K562 (cell line): ENCODE measurements at regions not wholly inside any gene's neighbourhood (a gene's known extent, or its start where the extent isn't known, plus 50 kb on each side); places are given as distances from the start of the nearest gene placed in this dataset.

Source experiments
- ATAC-seq: fragments of 200-7000 bp; cut with Tn5 transposase; 3 replicates; pipeline ENCODE4 v1.9.1; 2020; ENCODE audit warnings: moderate library complexity
- BruUV-seq: library from RNA; stranded (reverse); fragments of 400-500 nt; replicated peaks from 2 replicates; lab custom pipeline; 2021; lab: Mats Ljungman, UMichigan
- CTCF ChIA-PET: fragments of 300-600 bp; formaldehyde crosslinking; extraction: SDS; loops from one replicate; lab custom pipeline; 2021; ENCODE audit warnings: low intra/inter-chr PET ratio; lab: Yijun Ruan, JAX
- POLR2A ChIA-PET: fragments of 300-600, 350-650 bp; sonication (Branson Sonifier 250); formaldehyde crosslinking; extraction: SDS; loops from one replicate; lab custom pipeline; 2021; ENCODE audit warnings: antibody characterized with exemption, inconsistent platforms; lab: Yijun Ruan, JAX
- DNase-seq, 4 experiments: peaks; one replicate each; pipeline versions ENCODE4 v3.0.0 to v3.0.0-alpha.2; 2011 to 2018; ENCODE audit warnings: low spot score in 3 of 4, mixed read lengths in 3 of 4; ENCODE audit errors: extremely low read depth in 1 of 4
- FAIRE-seq: peaks from 2 replicates; lab custom pipeline; 2011; peaks lifted over from hg19 to GRCh38; lab: Jason Lieb, UNC
- H2AFZ ChIP-seq: 2 replicates; pipeline ENCODE4 v1.6.0; 2011; ENCODE audit warnings: low read depth, low read length, control low read depth, inconsistent platforms
- H3K27ac ChIP-seq: fragments of 200-600 bp; 3 replicates; pipeline ENCODE4 v1.8.0; 2011; ENCODE audit warnings: low read depth, mild to moderate bottlenecking, control low read depth, inconsistent platforms, low read length, moderate library complexity, mixed read lengths; ENCODE audit errors: extremely low read depth
- H3K27me3 ChIP-seq, 2 experiments: fragments of 300-600 bp in 1 of 2; 2 replicates in 1 of 2; 3 replicates in 1 of 2; pipeline versions ENCODE4 v1.6.0 to v1.8.0; 2011; ENCODE audit warnings: inconsistent platforms in 2 of 2, low read length in 2 of 2, mild to moderate bottlenecking in 1 of 2, mixed read lengths in 1 of 2, moderate library complexity in 1 of 2; ENCODE audit not compliant: control insufficient read depth in 2 of 2, insufficient read depth in 2 of 2
- H3K36me3 ChIP-seq: fragments of 300-600 bp; 3 replicates; pipeline ENCODE4 v1.8.0; 2011; ENCODE audit warnings: mild to moderate bottlenecking, low read length, inconsistent platforms; ENCODE audit not compliant: control insufficient read depth, insufficient read depth
- H3K4me1 ChIP-seq, 2 experiments: fragments of 200-600 bp in 1 of 2; replicated peaks in 1 of 2; 2 replicates in 1 of 2; 3 replicates in 1 of 2; pipeline versions ENCODE4 v1.5.1 to v1.8.0; 2011; ENCODE audit warnings: inconsistent platforms in 2 of 2, low read length in 2 of 2, mild to moderate bottlenecking in 1 of 2, mixed read lengths in 1 of 2, moderate library complexity in 1 of 2; ENCODE audit not compliant: control insufficient read depth in 2 of 2, insufficient read depth in 2 of 2
- H3K4me2 ChIP-seq: 2 replicates; pipeline ENCODE4 v1.6.1; 2011; ENCODE audit warnings: low read length, control low read depth, inconsistent platforms, mixed read lengths; ENCODE audit not compliant: insufficient read depth
- H3K4me3 ChIP-seq: fragments of 200-600 bp; sonication (generic), shearing (Covaris generic); 2 replicates; pipeline ENCODE4 v1.5.1; 2016; ENCODE audit warnings: control low read depth, inconsistent platforms
- H3K79me2 ChIP-seq: fragments of 200-600 bp; 3 replicates; pipeline ENCODE4 v1.8.0; 2011; ENCODE audit warnings: low read length, inconsistent platforms; ENCODE audit not compliant: control insufficient read depth, insufficient read depth
- H3K9ac ChIP-seq, 2 experiments: 2 replicates each; pipeline versions ENCODE4 v1.6.0 to v1.6.1; 2011; ENCODE audit warnings: low read depth in 2 of 2, low read length in 2 of 2, control low read depth in 1 of 2, inconsistent platforms in 1 of 2, mild to moderate bottlenecking in 1 of 2, mixed read lengths in 1 of 2; ENCODE audit not compliant: insufficient read depth in 1 of 2
- H3K9me1 ChIP-seq: one replicate; pipeline ENCODE4 v1.6.0; 2011; ENCODE audit warnings: inconsistent platforms, mild to moderate bottlenecking, low read length, moderate library complexity; ENCODE audit not compliant: control insufficient read depth, insufficient read depth
- H3K9me3 ChIP-seq: replicated peaks from 2 replicates; pipeline ENCODE4 v1.5.1; 2011; ENCODE audit warnings: low read depth, low read length, inconsistent platforms; ENCODE audit not compliant: control insufficient read depth, insufficient read depth
- H4K20me1 ChIP-seq: replicated peaks from 2 replicates; pipeline ENCODE4 v1.6.1; 2011; ENCODE audit warnings: low read length, inconsistent platforms, mixed read lengths; ENCODE audit not compliant: control insufficient read depth, insufficient read depth
- ASH1L ChIP-seq: fragments of 450-650 bp; IDR thresholded peaks from 2 replicates; pipeline ENCODE4 v1.6.1; 2018; ENCODE audit warnings: borderline replicate concordance, mild to moderate bottlenecking, low read depth; ENCODE audit not compliant: partially characterized antibody
- BDP1 ChIP-seq: IDR thresholded peaks from 3 replicates; pipeline ENCODE4 v1.6.1; 2011; ENCODE audit not compliant: insufficient read length, insufficient read depth
- TFAP4 ChIP-seq: sonication (generic); formaldehyde crosslinking; IDR thresholded peaks from 2 replicates; pipeline ENCODE4 v1.8.0; 2022; ENCODE audit warnings: missing genetic modification reagents, mild to moderate bottlenecking, moderate library complexity, borderline replicate concordance
- ZNF316 ChIP-seq: fragments of 450-650 bp; IDR thresholded peaks from 2 replicates; pipeline ENCODE4 v1.6.1; 2016
- WGBS: fragments of 100-300 bp; shearing (Covaris generic); methylation state at CpG from one replicate; pipeline ENCODE4 v1.1.6; 2016; ENCODE audit warnings: low coverage, mixed read lengths; ENCODE audit not compliant: insufficient coverage; ENCODE audit errors: missing lambda C conversion rate; 5-methylcytosine and 5-hydroxymethylcytosine counted together
- in situ Hi-C: fragments of 300-500 bp; cut with MboI; formaldehyde crosslinking; loops from 4 replicates; pipeline ENCODE4 v1.15.0; 2018; ENCODE audit warnings: inconsistent platforms, mixed read lengths
- intact Hi-C: fragments of 100-400 bp; cut with micrococcal nuclease; formaldehyde crosslinking; loops from 2 replicates; pipeline ENCODE4 v1.14.2; 2022
- TF ChIP-seq, protein P1 (sequence below): fragments of 450-650 bp; IDR thresholded peaks from 2 replicates; pipeline ENCODE4 v1.6.1; 2016; ENCODE audit warnings: antibody characterized with exemption

DNA sequence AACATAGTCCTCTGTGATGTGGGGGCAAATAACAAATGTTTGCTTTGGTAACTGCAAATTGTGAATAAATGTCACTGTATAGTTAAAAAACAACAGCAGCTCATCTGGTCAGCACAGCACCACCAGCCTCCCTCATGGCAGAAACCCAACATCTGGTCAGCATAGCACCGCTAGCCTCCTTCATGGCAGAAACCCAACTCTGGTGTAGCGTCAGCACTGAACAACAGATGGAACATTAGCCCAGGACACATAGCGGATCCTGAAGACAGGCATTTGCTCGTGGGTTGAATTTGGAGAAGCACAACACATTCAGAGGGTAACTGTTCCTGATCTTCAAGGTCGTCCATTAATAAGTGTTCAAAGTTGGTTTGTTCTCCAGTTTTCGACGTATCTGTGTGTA, 265.9 kb downstream of the DLL1 start:
- no peak overlapping the region for H3K4me3 ChIP-seq
- ChIA-PET CTCF (no interaction called here), POLR2A (no interaction called here)
- H2AFZ ChIP-seq, result no peak overlapping the region
- no peak for DNase-seq
- BruUV-seq, result no TSS peak
- peaks cover 14 to 79% of the 10 kb centered on the region in 2 experiments; a peak in 4 of 5 replicates for H3K27me3 ChIP-seq
- 2% methylated on average over 7 of the region's 7 CpGs for WGBS
- peaks cover 0 to 25% of the 10 kb centered on the region in 2 experiments; a peak in 2 of 5 replicates for H3K4me1 ChIP-seq
- no peaks in the 10 kb centered on the region for H3K79me2 ChIP-seq
- H3K9me3 ChIP-seq, result no peaks in the 10 kb centered on the region
- in situ Hi-C loops (no loop called here), intact Hi-C loops (no loop called here)
- TF ChIP-seq ASH1L, result no peak
- no peak for TF ChIP-seq BDP1
- TF ChIP-seq TFAP4, result no peak
- no peak for TF ChIP-seq ZNF316
- TF ChIP-seq, protein P1, sequence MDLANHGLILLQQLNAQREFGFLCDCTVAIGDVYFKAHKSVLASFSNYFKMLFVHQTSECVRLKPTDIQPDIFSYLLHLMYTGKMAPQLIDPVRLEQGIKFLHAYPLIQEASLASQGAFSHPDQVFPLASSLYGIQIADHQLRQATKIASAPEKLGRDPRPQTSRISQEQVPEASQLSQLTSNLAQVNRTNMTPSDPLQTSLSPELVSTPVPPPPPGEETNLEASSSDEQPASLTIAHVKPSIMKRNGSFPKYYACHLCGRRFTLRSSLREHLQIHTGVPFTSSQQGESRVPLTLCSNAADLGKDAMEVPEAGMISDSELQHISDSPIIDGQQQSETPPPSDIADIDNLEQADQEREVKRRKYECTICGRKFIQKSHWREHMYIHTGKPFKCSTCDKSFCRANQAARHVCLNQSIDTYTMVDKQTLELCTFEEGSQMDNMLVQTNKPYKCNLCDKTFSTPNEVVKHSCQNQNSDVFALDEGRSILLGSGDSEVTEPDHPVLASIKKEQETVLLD, result no peak
- 0 out of 2 replicates have a peak, but pooled peaks cover 3% of the 10 kb centered on the region for H4K20me1 ChIP-seq
- H3K27ac ChIP-seq, result no peak overlapping the region
- peak; percentile 35; the same call in 1 of the 3 replicates for ATAC-seq
- FAIRE-seq, result peak; percentile 32
- no peaks in the 10 kb centered on the region for H3K36me3 ChIP-seq
- H3K9ac ChIP-seq, result no peak overlapping the region
- H3K9me1 ChIP-seq, result no peaks in the 10 kb centered on the region
- H3K4me2 ChIP-seq, result no peak overlapping the region
